NCI-H2107 (cell line): ENCODE measurements at regions not wholly inside any gene's neighbourhood (a gene's known extent, or its start where the extent isn't known, plus 50 kb on each side); places are given as distances from the start of the nearest gene placed in this dataset.
"Not testable (repeated sequence)": the region's sequence is repeated elsewhere in the genome, so short reads cannot be mapped to it uniquely, and the experiment has no call there.

Experiments
- DNase-seq: peaks from one replicate; lab custom pipeline; 2025; lab: John Stamatoyannopoulos, UW

- no peak for DNase-seq
These were observed 405.2 kb downstream of the ARL4A start for GRCh38 chr7:13092708-13093005.

- no peak for DNase-seq
These were observed 405.7 kb downstream of the ARL4A start for GRCh38 chr7:13093160-13093559.

- no peak for DNase-seq
These were observed 410.1 kb downstream of the ARL4A start for GRCh38 chr7:13097499-13097898.

- DNase-seq = no peak
These were observed 410.7 kb downstream of the ARL4A start for GRCh38 chr7:13098161-13098560.

- no peak for DNase-seq
These were observed 411.8 kb downstream of the ARL4A start for GRCh38 chr7:13099154-13099795.

- no peak for DNase-seq
These were observed 416.7 kb downstream of the ARL4A start for GRCh38 chr7:13104128-13104527.

GRCh38 chr7:13105209-13105608 is 417.8 kb downstream of the ARL4A start:
- no peak for DNase-seq

GRCh38 chr7:13106513-13106912 is 419.1 kb downstream of the ARL4A start:
- no peak for DNase-seq

- DNase-seq = no peak
These were observed 419.9 kb downstream of the ARL4A start for GRCh38 chr7:13107291-13107690.

GRCh38 chr7:13108061-13108460 is 420.6 kb downstream of the ARL4A start:
- DNase-seq = no peak

GRCh38 chr7:13109201-13109600 is 421.8 kb downstream of the ARL4A start:
- no peak for DNase-seq

- no peak for DNase-seq
These were observed 422.7 kb downstream of the ARL4A start for GRCh38 chr7:13110107-13110506.

GRCh38 chr7:13111230-13111629 is 423.8 kb downstream of the ARL4A start:
- no peak for DNase-seq

GRCh38 chr7:13114240-13114639 is 426.8 kb downstream of the ARL4A start:
- not testable (repeated sequence) for DNase-seq

- DNase-seq = no peak
These were observed 427.8 kb downstream of the ARL4A start for GRCh38 chr7:13115157-13115772.

GRCh38 chr7:13115855-13116254 is 428.4 kb downstream of the ARL4A start:
- no peak for DNase-seq

GRCh38 chr7:13117103-13117502 is 429.7 kb downstream of the ARL4A start:
- no peak for DNase-seq

GRCh38 chr7:13117592-13117991 is 430.2 kb downstream of the ARL4A start:
- DNase-seq = no peak

- DNase-seq = not testable (repeated sequence)
These were observed 437.2 kb downstream of the ARL4A start for GRCh38 chr7:13124629-13125028.

GRCh38 chr7:13126347-13126746 is 438.9 kb downstream of the ARL4A start:
- DNase-seq = no peak

- DNase-seq = no peak
These were observed 442.9 kb downstream of the ARL4A start for GRCh38 chr7:13130321-13130720.

GRCh38 chr7:13130906-13131305 is 443.5 kb downstream of the ARL4A start:
- not testable (repeated sequence) for DNase-seq

GRCh38 chr7:13132314-13132713 is 444.9 kb downstream of the ARL4A start:
- no peak for DNase-seq

GRCh38 chr7:13136345-13136744 is 448.9 kb downstream of the ARL4A start:
- DNase-seq = not testable (repeated sequence)
